ENCODE measurements at regions not wholly inside any gene's neighbourhood (a gene's known extent, or its start where the extent isn't known, plus 50 kb on each side); places are given as distances from the start of the nearest gene placed in this dataset.

GRCh38 chr6:159505140-159505922, 187.7 kb downstream of the SOD2 start:
- 79% methylated on average over 17 of the region's 19 CpGs for WGBS
- H2BK5ac ChIP-seq (ENCODE audit: low read depth, low read length, poor library complexity, severe bottlenecking): no peak overlapping the region
- H2BK15ac ChIP-seq (ENCODE audit: low read depth, poor library complexity, severe bottlenecking): peak overlapping the region; percentile 40
- no peak overlapping the region for H2BK120ac ChIP-seq (ENCODE audit: low read depth, low read length)
- H3K9me3 ChIP-seq (ENCODE audit: control insufficient read depth, low read length): no peaks in the 10 kb centered on the region
- no peak for DNase-seq
- H3K27me3 ChIP-seq (ENCODE audit: control insufficient read depth in 1 of 2, insufficient read depth in 1 of 2, low read length in 2 of 2): no peaks in the 10 kb centered on the region
- H3K27ac ChIP-seq (ENCODE audit: low read length, poor library complexity, severe bottlenecking): no peak overlapping the region
- no peaks in the 10 kb centered on the region for H3K4me1 ChIP-seq (ENCODE audit: control insufficient read depth, insufficient read depth, low read depth, low read length)
- H2BK12ac ChIP-seq (ENCODE audit: low read length in 2 of 2): no peak overlapping the region
- H2AK5ac ChIP-seq (ENCODE audit: low read length, severe bottlenecking): no peak overlapping the region
- no peak overlapping the region for H3K23ac ChIP-seq (ENCODE audit: low read length in 2 of 2)
- no peak overlapping the region for H3K4me3 ChIP-seq (ENCODE audit: insufficient read depth in 1 of 2, low read depth in 1 of 2, low read length in 2 of 2)
- H4K91ac ChIP-seq (ENCODE audit: low read length): no peak overlapping the region
- no peaks in the 10 kb centered on the region for H3K79me1 ChIP-seq (replicated peaks; ENCODE audit: low read length, poor library complexity, severe bottlenecking)
- no peak overlapping the region for H4K8ac ChIP-seq (ENCODE audit: low read length)
- H3K4me2 ChIP-seq (ENCODE audit: low read length, poor library complexity, severe bottlenecking): no peak overlapping the region
- H3K18ac ChIP-seq (ENCODE audit: low read depth in 1 of 2, low read length in 2 of 2): no peak overlapping the region
- no peak overlapping the region for H3K4ac ChIP-seq (ENCODE audit: low read depth in 1 of 2, low read length in 2 of 2)
- H3K36me3 ChIP-seq (ENCODE audit: control insufficient read depth in 1 of 2, insufficient read depth in 2 of 2, low read depth in 1 of 2, low read length in 2 of 2): no peaks in the 10 kb centered on the region
- no peak overlapping the region for H2AFZ ChIP-seq (ENCODE audit: low read depth, low read length)
- H3K9ac ChIP-seq (ENCODE audit: low read length): no peak overlapping the region
- H3K14ac ChIP-seq (ENCODE audit: low read length in 2 of 2): no peak overlapping the region

DNA sequence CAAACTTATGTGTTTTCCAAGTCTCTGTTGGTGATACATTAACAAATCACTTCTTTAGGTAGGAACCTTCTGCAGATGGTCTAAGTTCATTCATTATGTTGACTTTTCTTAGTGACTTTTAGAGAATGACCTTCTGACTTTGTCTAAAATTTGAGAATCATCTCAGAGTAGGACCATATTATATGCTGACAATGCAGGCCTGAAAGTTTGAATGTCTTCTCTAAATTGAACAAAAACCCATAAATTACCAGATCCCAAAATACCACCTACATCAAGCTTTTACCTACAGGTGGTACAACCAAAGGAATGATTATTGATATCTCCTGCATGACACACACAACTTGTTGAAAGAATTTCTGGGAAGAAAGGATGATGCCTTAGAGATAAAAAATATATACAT, 191.5 kb downstream of the SOD2 start:
- H3K27ac ChIP-seq (ENCODE audit: low read length, poor library complexity, severe bottlenecking): no peak overlapping the region
- H4K91ac ChIP-seq (ENCODE audit: low read length): no peak overlapping the region
- H3K36me3 ChIP-seq (ENCODE audit: control insufficient read depth in 1 of 2, insufficient read depth in 2 of 2, low read depth in 1 of 2, low read length in 2 of 2): no peaks in the 10 kb centered on the region
- H3K18ac ChIP-seq (ENCODE audit: low read depth in 1 of 2, low read length in 2 of 2): no peak overlapping the region
- H3K4ac ChIP-seq (ENCODE audit: low read depth in 1 of 2, low read length in 2 of 2): no peak overlapping the region
- no peak overlapping the region for H2BK12ac ChIP-seq (ENCODE audit: low read length in 2 of 2)
- H2AFZ ChIP-seq (ENCODE audit: low read depth, low read length): no peak overlapping the region
- H3K4me2 ChIP-seq (ENCODE audit: low read length, poor library complexity, severe bottlenecking): no peak overlapping the region
- no peak overlapping the region for H3K23ac ChIP-seq (ENCODE audit: low read length in 2 of 2)
- peaks cover 15% of the 10 kb centered on the region for H3K9me3 ChIP-seq (ENCODE audit: control insufficient read depth, low read length)
- H2BK15ac ChIP-seq (ENCODE audit: low read depth, poor library complexity, severe bottlenecking): no peak overlapping the region
- no peak overlapping the region for H3K9ac ChIP-seq (ENCODE audit: low read length)
- no peak overlapping the region for H3K4me3 ChIP-seq (ENCODE audit: insufficient read depth in 1 of 2, low read depth in 1 of 2, low read length in 2 of 2)
- H4K8ac ChIP-seq (ENCODE audit: low read length): no peak overlapping the region
- H3K14ac ChIP-seq (ENCODE audit: low read length in 2 of 2): no peak overlapping the region
- H3K79me1 ChIP-seq (replicated peaks; ENCODE audit: low read length, poor library complexity, severe bottlenecking): no peaks in the 10 kb centered on the region
- H3K4me1 ChIP-seq (ENCODE audit: control insufficient read depth, insufficient read depth, low read depth, low read length): no peaks in the 10 kb centered on the region
- H2AK5ac ChIP-seq (ENCODE audit: low read length, severe bottlenecking): no peak overlapping the region
- DNase-seq: no peak
- no peak overlapping the region for H2BK120ac ChIP-seq (ENCODE audit: low read depth, low read length)
- H3K27me3 ChIP-seq (ENCODE audit: control insufficient read depth in 1 of 2, insufficient read depth in 1 of 2, low read length in 2 of 2): no peaks in the 10 kb centered on the region
- no peak overlapping the region for H2BK5ac ChIP-seq (ENCODE audit: low read depth, low read length, poor library complexity, severe bottlenecking)

GRCh38 chr6:159499034-159499433, 194.0 kb downstream of the SOD2 start:
- Histone ChIP-seq H4K8ac (ENCODE audit: low read length) (no peak overlapping the region), H3K4me3 (ENCODE audit: insufficient read depth in 1 of 2, low read depth in 1 of 2, low read length in 2 of 2) (no peak overlapping the region), H2AFZ (ENCODE audit: low read depth, low read length) (no peak overlapping the region), H3K14ac (ENCODE audit: low read length in 2 of 2) (no peak overlapping the region), H2BK120ac (ENCODE audit: low read depth, low read length) (no peak overlapping the region), H3K27me3 (ENCODE audit: control insufficient read depth in 1 of 2, insufficient read depth in 1 of 2, low read length in 2 of 2) (no peaks in the 10 kb centered on the region), H3K27ac (ENCODE audit: low read length, poor library complexity, severe bottlenecking) (no peak overlapping the region), H2BK5ac (ENCODE audit: low read depth, low read length, poor library complexity, severe bottlenecking) (no peak overlapping the region), H3K4ac (ENCODE audit: low read depth in 1 of 2, low read length in 2 of 2) (no peak overlapping the region), H2AK5ac (ENCODE audit: low read length, severe bottlenecking) (no peak overlapping the region), H3K36me3 (ENCODE audit: control insufficient read depth in 1 of 2, insufficient read depth in 2 of 2, low read depth in 1 of 2, low read length in 2 of 2) (no peaks in the 10 kb centered on the region), H4K91ac (ENCODE audit: low read length) (no peak overlapping the region), H3K9ac (ENCODE audit: low read length) (no peak overlapping the region), H3K4me1 (ENCODE audit: control insufficient read depth, insufficient read depth, low read depth, low read length) (no peaks in the 10 kb centered on the region), H3K9me3 (ENCODE audit: control insufficient read depth, low read length) (peaks cover 15% of the 10 kb centered on the region), H3K79me1 (replicated peaks; ENCODE audit: low read length, poor library complexity, severe bottlenecking) (no peaks in the 10 kb centered on the region), H3K23ac (ENCODE audit: low read length in 2 of 2) (no peak overlapping the region), H3K4me2 (ENCODE audit: low read length, poor library complexity, severe bottlenecking) (no peak overlapping the region), H2BK12ac (ENCODE audit: low read length in 2 of 2) (no peak overlapping the region), H3K18ac (ENCODE audit: low read depth in 1 of 2, low read length in 2 of 2) (no peak overlapping the region), H2BK15ac (ENCODE audit: low read depth, poor library complexity, severe bottlenecking) (no peak overlapping the region)
- no peak for DNase-seq
- 76% methylated on average over 3 of the region's 3 CpGs for WGBS

GRCh38 chr6:159494586-159494972, 198.5 kb downstream of the SOD2 start:
- Histone ChIP-seq H2AFZ (ENCODE audit: low read depth, low read length) (no peak overlapping the region), H4K91ac (ENCODE audit: low read length) (no peak overlapping the region), H3K4ac (ENCODE audit: low read depth in 1 of 2, low read length in 2 of 2) (no peak overlapping the region), H2AK5ac (ENCODE audit: low read length, severe bottlenecking) (no peak overlapping the region), H3K14ac (ENCODE audit: low read length in 2 of 2) (no peak overlapping the region), H3K27me3 (ENCODE audit: control insufficient read depth in 1 of 2, insufficient read depth in 1 of 2, low read length in 2 of 2) (peaks cover 0 to 14% of the 10 kb centered on the region in 2 experiments), H3K4me3 (ENCODE audit: insufficient read depth in 1 of 2, low read depth in 1 of 2, low read length in 2 of 2) (no peak overlapping the region), H3K9me3 (ENCODE audit: control insufficient read depth, low read length) (peaks cover 15% of the 10 kb centered on the region), H3K23ac (ENCODE audit: low read length in 2 of 2) (no peak overlapping the region), H2BK5ac (ENCODE audit: low read depth, low read length, poor library complexity, severe bottlenecking) (no peak overlapping the region), H3K9ac (ENCODE audit: low read length) (no peak overlapping the region), H4K8ac (ENCODE audit: low read length) (no peak overlapping the region), H2BK120ac (ENCODE audit: low read depth, low read length) (no peak overlapping the region), H3K4me1 (ENCODE audit: control insufficient read depth, insufficient read depth, low read depth, low read length) (no peaks in the 10 kb centered on the region), H3K79me1 (replicated peaks; ENCODE audit: low read length, poor library complexity, severe bottlenecking) (no peaks in the 10 kb centered on the region), H2BK15ac (ENCODE audit: low read depth, poor library complexity, severe bottlenecking) (no peak overlapping the region), H3K18ac (ENCODE audit: low read depth in 1 of 2, low read length in 2 of 2) (no peak overlapping the region), H3K27ac (ENCODE audit: low read length, poor library complexity, severe bottlenecking) (no peak overlapping the region), H3K4me2 (ENCODE audit: low read length, poor library complexity, severe bottlenecking) (no peak overlapping the region), H3K36me3 (ENCODE audit: control insufficient read depth in 1 of 2, insufficient read depth in 2 of 2, low read depth in 1 of 2, low read length in 2 of 2) (no peaks in the 10 kb centered on the region), H2BK12ac (ENCODE audit: low read length in 2 of 2) (no peak overlapping the region)
- DNase-seq: no peak
- WGBS: 60% methylated on average over 5 of the region's 5 CpGs
